ENCODE measurements at regions not wholly inside any gene's neighbourhood (a gene's known extent, or its start where the extent isn't known, plus 50 kb on each side); places are given as distances from the start of the nearest gene placed in this dataset.

DNA sequence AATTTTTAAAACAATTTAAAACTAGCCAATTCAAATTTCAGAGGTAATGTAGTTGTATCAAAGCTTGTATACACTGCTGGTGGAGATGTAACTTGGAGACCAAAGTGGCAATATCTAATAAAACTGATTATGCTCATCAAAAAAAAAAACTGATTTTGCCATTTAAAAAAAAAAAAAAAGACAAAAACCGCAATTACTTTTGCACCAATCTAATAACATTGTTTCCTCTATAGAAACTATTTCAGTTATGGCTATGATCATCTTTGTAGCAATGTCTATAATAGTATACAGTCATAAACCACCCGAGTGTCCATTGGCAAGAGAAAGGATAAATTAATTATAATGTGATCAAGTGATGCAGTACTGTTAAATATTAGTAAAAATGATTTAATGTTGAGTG lies 149.3 kb upstream of the SEMA6D start:
- in situ Hi-C loops (cut with HindIII; ENCODE audit: low sequenced_read_pairs), result no loop called here

DNA sequence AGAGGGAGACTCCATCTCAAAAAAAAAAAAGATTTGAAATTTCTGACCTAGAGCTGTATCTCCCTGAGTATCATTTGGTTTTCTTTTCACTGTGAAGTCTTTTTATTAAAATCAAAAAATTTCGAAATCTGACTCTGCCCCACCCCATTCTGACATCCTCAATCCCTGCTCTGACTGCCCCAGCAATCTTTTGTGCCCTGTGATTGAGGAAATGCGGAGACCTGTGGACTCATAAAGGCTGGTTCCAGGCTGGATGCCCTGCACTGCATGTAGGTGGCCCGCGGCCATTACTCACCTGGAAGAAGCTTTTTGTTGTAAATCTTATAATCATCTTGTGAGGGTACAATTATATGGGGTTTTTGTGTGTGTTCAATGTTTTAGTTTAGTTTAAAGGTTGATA lies 147.3 kb upstream of the SEMA6D start:
- in situ Hi-C loops (cut with HindIII; ENCODE audit: low sequenced_read_pairs), result no loop called here

DNA sequence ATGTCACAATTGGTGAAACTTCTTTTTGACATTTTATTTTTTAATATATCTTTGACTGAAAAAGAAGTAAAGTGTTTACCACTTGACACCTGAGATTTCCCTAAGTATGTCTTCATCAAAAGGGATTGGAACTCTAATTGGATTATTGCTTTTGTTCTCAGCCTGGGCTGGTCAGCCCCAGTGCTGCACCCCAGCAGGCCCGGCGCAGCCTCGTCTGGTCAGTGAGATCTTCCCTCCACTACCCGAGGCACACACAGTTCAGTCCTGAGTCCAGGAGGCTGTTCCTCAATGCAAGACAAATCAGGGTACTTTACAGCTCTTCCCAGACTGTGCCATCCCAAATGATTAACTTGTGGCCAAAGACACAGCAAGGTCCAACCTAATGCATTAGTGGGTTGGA lies 146.9 kb upstream of the SEMA6D start:
- in situ Hi-C loops (cut with HindIII; ENCODE audit: low sequenced_read_pairs), result no loop called here

DNA sequence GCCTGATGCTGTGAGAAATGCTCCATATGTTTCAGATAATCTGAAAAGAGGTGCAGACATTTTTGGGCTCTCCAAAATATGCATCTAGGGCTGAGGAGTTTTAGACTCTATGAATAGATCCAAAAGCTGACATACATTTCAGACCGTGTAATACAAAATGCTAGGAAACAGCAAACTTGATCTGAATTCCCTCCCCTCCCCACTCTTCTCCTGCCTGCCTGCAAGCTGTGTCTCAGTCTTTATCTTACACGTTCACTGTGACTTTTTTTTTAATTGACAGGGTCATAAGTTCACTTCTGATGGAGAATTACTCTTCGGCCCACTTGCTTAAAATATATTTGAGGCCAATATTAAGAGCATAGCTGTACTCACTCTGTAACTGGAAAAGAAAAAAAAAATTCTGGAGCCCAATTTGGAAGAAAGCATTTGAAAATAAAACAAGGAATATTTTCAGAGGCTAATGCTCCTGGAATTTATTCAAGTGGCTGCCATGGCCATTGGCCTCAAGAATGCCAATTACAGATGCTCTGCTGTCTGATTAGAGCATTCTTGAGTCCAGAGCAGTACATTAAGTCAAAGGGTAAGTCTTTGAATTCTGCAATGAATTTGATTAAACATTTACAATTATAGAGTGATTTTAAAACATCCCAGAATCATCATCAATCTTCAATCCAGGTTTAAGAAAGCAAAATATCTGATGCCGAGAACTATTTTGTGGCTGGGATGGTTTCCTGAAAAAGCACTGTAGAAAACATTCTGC lies 146.2 kb upstream of the SEMA6D start:
- in situ Hi-C loops (cut with HindIII; ENCODE audit: low sequenced_read_pairs), result no loop called here

DNA sequence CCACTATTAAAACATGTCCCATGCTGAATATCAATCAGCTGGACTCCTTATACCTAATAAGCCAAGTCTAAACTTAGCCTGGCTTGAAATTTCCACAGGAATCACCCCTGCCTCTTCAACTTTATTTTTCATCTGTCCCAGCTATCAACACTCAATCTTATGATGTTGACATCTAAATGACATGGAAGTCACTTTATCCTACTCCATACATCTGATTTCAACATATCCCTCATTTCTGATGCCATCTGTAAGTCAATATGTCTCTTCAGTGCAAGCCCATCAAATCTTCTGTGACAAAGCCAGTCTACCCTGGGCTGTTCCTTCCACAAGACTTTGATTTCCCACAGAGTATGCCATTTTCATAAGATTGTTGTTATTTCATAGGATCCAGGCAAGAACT lies 143.6 kb upstream of the SEMA6D start:
- in situ Hi-C loops (cut with HindIII; ENCODE audit: low sequenced_read_pairs), result no loop called here

DNA sequence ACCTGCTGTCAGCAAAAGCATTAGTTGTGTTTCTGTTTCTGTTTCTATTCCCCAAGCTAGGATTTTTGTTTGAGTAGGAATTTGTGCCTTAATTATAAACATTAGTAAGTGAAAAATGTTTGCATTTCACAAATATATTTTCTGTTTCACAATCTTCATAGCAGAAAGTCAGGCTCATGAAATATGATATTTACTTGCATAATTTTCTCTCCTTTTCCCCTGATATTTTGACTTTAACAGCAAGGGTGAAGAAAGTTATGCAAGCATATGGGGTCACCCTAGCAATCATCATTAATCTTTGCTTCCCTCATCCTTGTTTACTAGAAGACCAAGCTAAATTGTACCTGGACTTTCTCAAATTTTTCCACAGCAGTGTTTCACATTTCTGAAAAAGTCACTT lies 140.3 kb upstream of the SEMA6D start:
- in situ Hi-C loops (cut with HindIII; ENCODE audit: low sequenced_read_pairs), result no loop called here

DNA sequence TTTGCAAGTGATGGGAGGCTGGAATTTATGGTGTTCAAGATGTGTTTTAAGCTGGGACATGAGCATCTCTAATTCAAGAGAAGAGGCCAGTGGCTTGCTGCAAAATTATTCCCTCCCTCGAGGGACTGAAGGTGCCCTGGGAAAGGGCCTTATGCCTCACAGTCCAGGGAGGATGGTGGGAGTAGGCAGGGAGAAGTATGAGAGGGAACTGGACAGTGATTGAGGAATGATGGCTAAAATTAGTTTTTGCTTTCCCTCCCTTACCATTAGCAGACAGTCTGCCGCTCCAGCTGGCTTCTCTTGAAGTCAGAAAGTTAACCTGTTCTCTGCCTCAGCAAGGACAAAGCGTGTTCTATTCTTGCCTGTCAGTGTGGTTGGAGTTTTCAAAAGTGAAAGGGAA lies 139.8 kb upstream of the SEMA6D start:
- in situ Hi-C loops (cut with HindIII; ENCODE audit: low sequenced_read_pairs), result no loop called here

DNA sequence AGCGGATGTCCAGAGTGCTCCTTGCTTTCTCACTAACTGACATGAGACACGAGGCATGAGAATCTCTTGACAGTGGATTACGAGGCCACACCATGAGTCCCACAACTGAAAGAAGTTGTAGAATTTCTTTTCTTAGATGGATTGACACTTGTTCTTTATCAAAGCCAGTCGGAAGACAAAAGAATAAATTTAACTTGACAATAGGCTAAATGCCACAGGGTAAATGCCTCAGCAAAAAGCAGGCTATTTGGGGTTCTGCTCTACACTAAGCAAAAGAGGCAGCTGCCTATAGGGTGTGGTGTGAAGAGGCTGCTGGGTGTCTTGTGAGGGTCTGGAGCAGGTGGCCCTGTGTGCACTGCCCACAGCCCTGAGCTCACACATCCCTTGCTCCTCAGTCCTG lies 135.1 kb upstream of the SEMA6D start:
- in situ Hi-C loops (cut with HindIII; ENCODE audit: low sequenced_read_pairs), result no loop called here

DNA sequence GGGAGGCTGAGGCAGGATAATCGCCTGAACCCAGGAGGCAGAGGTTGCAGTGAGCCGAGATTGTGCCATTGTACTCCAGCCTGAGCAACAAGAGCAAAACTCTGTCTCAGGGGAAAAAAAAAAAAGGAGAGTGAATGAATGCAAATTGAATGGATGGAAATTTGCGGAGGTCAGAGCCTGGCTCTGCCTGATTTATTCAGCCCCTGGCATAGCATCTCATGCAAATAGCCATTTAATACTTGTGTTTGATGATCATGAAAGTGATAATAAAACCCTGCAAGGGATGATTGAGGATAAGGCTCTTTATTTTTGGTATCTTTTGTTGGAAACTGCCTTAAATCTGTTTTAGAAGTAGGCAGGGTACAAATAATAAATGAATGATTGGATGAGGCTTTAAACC lies 133.0 kb upstream of the SEMA6D start:
- in situ Hi-C loops (cut with HindIII; ENCODE audit: low sequenced_read_pairs), result no loop called here

DNA sequence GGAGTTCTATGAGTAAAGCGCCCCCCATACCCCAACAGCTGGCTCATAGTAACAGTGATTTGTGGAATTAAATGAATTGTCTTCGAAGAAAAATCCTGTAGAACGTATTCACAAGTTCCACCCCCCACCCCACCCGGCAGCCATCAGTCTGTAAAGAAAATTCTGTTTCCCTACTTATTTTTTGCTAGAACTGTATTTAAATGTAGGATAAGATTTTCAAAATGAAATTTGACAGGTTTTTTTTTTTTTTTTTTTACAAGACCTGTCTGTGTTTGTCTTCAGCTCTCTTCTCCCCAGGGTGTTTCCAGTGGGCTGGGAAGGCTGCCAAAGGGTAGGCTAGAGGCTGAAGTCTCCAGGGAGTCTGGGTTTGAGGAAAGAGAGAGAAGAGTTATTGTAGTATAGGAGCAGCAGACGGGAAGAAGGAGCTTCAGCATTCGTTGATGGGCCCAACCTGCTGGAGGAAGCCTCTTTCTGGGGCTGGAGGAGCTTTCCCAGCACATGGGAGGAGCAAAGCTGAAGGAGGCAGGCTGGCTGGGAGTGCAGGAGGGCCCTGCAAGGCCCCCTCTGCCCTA lies 130.6 kb upstream of the SEMA6D start:
- in situ Hi-C loops (cut with HindIII; ENCODE audit: low sequenced_read_pairs), result no loop called here

DNA sequence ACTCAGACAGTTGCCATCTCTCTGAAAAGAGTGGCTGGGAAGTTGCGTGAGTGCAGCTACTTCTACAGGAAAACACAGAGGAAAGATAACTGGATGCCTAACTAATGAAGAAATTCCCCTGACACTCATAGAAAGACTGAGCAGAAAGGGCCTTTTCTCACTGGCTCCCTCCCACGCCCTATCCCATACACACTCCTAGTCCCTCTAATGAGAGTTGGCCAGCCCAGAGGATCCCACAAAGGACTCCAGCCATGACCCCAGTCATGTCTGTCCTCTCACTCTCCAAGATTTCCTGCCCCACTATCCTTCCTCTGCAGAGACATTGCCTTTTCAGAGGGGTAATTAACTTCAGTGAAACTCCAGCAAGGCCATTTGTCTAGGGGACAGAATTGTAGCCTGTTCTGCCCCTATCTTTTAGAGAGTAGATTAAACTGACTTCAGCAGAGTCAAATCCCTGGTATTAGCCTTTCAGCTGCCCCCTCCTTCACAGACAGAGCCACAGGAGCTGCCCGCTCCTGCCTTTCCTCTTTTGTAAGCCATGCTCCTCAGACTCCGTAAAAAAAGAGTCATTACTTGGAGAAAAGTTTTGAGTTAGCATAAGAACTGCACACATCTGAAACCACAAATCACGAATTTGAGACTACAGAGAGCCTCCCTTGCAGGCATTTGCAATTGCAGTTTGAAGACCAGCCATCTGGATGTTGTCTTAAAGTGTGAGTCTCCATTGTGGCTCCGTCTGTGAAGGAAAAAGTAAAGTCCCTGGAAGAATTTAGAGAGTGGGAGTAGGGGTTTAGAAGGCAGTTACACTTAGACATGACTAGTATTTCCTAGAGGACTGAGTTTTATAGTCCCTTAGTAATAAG lies 129.1 kb upstream of the SEMA6D start:
- in situ Hi-C loops (cut with HindIII; ENCODE audit: low sequenced_read_pairs), result no loop called here

DNA sequence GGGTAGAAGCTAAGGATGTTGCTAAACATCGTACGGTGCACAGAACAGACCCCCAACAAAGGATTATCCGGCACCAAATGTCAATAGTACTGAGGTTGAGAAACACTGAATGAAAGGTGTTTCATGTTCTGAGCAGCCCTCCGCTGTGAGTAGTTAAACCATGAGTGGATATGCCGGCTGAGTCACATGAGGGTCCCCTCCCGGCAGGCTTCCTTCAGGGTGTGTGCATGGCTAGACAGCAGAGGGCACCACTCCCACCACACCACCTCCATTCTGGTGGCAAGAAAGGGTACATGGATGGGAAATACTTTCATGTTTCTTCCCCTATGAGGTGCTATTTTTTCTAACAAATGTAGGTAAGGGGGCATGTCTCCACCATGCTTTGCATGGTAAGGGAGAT lies 128.3 kb upstream of the SEMA6D start:
- in situ Hi-C loops (cut with HindIII; ENCODE audit: low sequenced_read_pairs), result no loop called here

DNA sequence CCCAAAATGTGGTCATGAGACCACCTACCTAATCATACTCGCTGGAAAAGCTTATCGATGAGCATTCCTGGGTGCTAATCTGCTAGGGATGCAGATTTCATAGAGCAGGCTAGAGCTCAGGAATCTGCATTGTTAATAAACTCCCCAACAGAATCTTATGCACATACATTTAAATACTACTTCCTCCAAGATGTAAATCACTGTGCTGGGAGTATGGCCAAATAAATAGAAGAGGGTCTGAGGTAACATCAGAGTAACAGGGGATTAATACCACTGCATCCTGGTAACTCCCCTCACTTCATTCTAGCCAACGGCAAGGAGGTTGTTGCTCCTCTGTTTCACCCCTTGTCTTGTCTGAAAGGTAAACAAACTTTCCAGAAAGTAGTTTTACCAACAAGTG lies 118.3 kb upstream of the SEMA6D start:
- in situ Hi-C loops (cut with HindIII; ENCODE audit: low sequenced_read_pairs), result no loop called here

DNA sequence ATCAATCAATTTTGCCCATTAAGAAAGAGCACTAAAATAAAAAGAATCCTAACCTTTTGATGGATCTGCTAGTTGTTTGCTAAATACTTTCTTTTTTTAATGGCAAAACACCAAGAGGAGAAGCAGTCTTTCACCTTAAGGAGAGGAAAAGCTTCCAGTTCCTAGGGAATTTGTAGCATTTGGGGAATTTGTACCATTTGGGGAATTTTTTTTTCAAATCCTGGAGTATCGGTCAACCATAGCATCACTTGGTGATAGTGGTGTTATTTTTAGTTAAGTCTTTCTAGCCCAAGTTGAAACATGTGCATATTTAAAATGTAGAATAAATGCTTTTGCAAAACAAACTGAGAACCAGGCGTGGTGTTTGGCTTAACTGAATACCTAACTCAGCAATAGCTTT lies 117.5 kb upstream of the SEMA6D start:
- in situ Hi-C loops (cut with HindIII; ENCODE audit: low sequenced_read_pairs), result no loop called here

DNA sequence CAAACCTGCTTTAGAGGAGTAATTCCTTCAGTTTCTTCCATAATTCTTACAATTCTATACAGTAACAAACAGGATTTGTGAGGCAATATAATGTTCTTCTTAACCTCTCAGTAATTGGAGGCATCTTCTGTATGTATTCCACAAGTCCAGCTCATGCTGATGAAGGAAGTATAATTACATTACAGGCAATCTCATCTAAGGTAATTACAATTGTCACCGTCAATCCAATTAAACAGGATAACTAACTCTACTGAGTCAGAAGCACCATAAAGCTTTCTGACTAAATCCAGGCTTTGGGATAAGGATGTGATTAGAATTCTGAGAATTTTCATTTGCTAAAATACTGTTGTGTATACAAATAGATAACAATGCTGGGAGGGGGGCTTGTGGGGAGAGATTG lies 115.2 kb upstream of the SEMA6D start:
- in situ Hi-C loops (cut with HindIII; ENCODE audit: low sequenced_read_pairs), result no loop called here

DNA sequence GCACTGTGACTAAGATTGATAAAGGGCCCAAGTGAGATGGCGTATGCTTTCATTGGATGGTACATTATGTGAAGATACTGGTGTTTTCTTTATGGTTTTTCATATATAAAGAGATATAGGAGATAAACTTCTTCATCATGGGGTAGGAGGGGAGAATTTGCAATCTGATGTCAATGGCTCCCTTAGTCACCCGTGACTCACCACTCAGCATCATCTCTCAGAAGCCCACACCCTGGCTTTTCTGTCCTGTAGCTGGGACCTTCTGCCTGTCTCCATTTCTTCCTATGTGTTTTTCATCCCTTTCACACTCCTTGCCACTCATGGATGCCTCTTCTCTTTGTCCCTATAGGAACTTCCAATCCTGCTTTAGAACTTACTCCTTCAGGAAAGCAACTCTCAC lies 114.3 kb upstream of the SEMA6D start:
- in situ Hi-C loops (cut with HindIII; ENCODE audit: low sequenced_read_pairs), result no loop called here

DNA sequence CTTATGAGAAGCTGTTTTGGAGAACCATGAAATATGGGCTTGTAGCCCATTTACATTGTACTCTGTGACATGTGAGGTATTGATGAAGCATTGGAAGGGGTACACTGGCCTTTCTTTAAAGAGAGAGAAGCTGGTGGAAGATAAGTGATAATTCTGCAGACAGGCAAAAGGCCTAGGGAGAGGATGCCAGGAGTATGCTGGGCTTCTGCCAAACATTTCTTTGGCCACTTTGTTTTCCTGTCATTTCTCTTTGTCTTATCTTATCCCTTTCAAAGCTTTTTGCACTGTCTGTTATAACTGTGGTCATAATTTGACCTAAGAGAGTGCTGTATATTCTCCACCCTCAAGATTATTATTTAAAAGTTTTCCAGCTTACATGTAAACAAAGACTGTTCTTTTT lies 109.6 kb upstream of the SEMA6D start:
- in situ Hi-C loops (cut with HindIII; ENCODE audit: low sequenced_read_pairs), result no loop called here

DNA sequence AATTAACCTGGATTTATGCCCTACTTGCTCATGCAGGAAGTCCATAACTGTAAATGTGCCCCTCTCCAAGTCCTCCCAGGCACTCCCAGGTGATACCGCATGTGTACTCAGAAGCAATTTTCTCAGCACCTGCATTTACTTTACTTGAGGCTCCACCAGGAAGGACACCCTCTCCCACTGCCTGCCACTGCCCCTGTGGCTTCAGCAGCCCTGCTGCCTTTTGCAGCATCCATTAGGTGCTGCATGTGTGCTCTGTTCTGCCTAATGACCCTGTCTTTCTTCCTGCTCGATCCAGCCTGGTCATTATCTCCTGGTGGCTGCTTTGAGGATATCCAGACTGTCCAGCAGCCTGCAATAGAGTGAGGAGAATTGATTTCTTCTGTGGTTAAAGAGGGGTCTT lies 107.6 kb upstream of the SEMA6D start:
- in situ Hi-C loops (cut with HindIII; ENCODE audit: low sequenced_read_pairs), result no loop called here

DNA sequence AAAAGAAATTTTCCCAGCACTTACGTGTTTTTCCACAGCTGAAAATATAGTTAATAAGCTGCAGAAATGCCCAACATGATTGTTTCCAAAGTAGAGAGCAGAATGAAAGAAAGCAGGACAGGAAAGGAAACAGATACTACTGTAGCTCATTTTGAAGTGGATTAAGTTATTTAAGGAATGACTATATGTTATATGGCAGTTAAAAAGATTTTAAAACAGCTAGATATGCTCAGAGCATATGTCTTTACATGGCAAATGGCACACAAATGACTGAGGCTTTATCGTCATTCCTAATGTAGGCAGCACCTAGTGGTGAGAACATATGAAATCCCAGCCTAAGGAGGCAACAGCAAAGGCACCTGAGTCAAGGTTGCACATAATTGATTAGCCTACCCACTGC lies 106.6 kb upstream of the SEMA6D start:
- in situ Hi-C loops (cut with HindIII; ENCODE audit: low sequenced_read_pairs), result no loop called here

DNA sequence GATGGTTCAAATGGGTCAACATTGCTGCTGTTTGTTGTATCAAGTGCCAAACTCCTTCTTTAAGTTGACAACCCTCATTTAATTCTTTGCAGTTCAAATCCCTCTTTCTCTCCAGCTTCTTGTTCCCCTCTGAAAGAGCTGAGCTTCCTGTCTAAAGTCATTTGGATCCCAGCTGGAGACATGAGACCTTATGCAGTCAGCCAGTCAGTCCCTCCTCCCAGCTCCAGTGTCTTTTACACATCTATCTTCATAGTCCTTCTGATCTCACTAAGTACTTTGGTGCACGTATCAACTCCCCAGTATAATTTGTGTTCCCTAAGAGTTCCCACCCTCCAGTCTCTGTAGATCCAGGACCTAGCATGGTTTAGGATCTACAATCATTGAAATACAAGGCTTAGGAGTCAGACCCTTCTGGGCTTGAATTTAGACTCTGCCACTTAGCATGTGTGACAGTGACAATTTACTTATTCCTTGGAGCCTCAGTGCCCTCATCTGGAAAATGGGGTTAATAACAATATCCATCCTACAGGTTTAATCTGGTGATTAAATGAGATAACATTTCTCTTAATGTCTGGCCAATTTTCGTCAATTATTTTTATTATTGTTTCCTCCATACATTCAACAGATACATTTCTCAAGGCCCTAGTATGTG lies 102.8 kb upstream of the SEMA6D start:
- in situ Hi-C loops (cut with HindIII; ENCODE audit: low sequenced_read_pairs), result no loop called here

DNA sequence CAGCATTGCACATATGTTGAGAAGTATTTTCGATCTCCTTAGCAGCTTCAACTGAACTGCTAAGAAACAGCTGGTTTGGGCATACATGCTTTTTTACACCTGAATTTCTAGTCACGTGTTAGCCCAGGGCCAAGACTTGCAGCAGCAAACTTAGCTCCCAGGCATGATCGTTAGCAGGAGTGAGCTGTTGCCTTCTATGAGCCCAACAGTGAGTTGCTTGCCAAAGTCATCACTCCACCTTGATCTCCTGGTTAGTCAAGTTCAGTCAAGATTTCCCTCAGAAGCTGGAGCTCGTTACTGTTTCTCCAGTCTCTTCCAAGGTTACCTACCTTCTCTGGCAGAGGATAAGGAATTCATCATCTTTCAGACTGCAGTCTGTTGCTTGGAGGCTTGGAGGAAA lies 100.4 kb upstream of the SEMA6D start:
- in situ Hi-C loops (cut with HindIII; ENCODE audit: low sequenced_read_pairs), result no loop called here

DNA sequence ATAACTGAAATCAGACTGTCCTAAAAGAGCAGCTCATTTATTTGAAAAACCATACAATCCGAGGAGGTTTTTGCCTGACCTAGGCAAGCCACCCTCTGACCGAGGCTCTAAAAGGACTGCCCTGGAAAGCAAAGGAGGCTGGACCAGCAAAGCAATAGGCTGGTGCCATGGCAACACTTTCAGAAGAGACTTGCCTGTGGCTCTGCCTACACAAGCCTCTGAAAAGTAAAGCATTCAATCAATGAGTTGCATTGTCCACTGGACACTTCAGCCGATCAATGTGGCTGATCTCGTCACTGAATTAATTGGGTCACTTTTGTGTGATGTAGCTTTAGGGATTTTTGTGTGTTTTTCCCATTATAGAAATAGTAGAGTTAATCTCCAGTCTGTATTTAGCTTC lies 99.1 kb upstream of the SEMA6D start:
- in situ Hi-C loops (cut with HindIII; ENCODE audit: low sequenced_read_pairs), result no loop called here
